ENCODE measurements at regions not wholly inside any gene's neighbourhood (a gene's known extent, or its start where the extent isn't known, plus 50 kb on each side); places are given as distances from the start of the nearest gene placed in this dataset.
A peak's percentile ranks its signal among the peaks of the same experiment; 100 is the strongest.

DNA sequence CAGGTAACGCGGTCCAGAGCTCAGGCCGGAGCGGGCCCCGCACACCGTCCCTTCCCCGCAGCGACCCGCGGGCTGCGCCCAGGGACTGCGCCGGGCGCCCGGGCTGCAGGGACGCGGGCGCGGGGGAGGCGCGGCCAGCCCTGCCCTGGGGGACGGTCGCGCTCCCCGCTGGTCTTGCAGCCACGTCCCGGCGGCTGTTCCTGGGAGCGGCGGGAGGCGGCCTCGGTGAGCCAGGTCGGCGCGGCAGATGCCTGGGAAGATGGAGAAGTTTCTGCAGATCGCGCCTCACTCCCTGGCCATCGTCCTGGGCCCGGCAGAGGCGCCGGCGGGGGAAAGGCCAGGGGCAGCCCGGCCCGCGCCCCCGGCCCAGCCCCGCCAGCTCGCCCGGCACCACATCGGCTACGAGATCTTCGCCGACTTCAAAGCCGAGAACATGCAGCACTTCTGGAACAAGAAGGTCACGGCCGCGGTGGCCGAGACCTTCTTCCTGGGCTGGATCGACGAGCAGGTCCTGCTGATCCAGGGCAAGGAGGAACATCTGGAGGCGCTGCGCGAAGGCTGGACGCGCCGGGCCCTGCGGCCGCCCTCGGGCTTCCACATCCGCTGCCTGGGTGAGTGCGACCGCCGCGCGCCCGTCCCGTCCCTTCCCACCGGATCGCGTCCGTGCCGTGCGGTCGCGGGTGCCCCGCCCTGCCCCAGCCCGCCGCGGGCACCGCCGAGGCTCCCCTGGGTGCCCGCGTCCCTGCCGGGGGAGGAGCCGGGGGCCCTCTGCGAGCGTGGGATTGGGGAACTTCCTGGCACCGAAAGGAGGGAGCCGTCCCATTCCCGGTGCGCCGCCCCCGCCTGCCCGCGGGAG is 107.4 kb upstream of the STOX2 start:
- peaks cover 0 to 46% (median 17%) of the 10 kb centered on the region in 7 donors for H3K27me3 ChIP-seq
- intact Hi-C loops (cut with DNase I): loop anchor here in 1 of 10 donors (5.0 kb wide), 1 partner anchor 75 kb away; no protein-coding TSS in a partner anchor
- WGBS, 2 donors: 0 to 1% methylated on average over 69 to 105 of the region's 105 CpGs

DNA sequence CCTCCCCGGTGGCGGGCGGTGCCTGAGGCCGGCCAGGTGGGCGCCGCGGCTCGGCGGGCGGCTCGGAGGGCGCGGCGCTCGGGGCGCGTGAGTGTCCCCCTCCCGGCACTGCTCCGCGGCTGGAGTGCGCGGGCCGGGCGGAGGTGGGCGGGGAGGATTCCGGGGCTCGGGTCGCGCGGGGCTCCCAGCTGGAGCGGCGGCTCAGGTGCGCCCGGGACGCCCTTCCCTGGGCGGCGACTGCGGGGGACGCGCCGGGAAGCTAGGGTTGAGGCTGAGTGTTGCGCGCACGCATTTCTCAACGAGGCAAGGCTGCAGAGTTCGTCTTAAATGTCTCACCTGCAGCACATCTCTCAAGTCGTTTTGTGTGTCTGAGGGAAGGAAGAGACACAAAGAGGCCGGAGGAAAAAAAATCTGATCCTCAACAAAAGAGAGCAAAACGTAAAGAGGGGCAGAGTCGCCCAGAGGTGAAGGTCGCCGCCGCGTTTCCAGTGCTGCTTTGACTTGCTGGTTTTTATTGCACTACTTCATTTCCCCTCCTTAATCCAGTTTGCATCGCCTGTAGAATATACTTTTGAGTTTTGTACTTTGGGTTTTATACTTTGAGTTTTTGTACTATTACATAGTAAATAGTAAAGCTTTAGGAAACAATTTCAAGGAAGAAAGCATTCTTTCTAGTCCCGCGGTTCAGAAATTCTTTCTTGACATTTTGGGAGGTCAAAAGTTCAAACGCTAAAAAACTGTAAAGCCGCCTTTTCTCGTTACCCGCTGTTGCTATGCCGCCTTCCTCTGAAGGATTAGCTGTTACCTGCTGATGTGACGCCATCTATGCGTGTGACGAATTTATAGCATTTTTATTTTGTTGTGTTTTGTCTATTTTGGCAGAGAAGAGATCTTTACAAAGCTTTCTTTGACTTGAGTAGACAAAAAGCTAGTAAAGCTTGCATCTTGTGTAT is 106.5 kb upstream of the STOX2 start:
- DNase-seq: no peak
- H3K27me3 ChIP-seq: peaks cover 0 to 46% (median 17%) of the 10 kb centered on the region in 7 donors
- 10 to 12% methylated on average over 55 to 65 of the region's 65 CpGs for WGBS, 2 donors
- intact Hi-C loops (cut with DNase I): loop anchor here in 1 of 10 donors (5.0 kb wide), 1 partner anchor 76 kb away; no protein-coding TSS in a partner anchor
- TF ChIP-seq, protein P1, sequence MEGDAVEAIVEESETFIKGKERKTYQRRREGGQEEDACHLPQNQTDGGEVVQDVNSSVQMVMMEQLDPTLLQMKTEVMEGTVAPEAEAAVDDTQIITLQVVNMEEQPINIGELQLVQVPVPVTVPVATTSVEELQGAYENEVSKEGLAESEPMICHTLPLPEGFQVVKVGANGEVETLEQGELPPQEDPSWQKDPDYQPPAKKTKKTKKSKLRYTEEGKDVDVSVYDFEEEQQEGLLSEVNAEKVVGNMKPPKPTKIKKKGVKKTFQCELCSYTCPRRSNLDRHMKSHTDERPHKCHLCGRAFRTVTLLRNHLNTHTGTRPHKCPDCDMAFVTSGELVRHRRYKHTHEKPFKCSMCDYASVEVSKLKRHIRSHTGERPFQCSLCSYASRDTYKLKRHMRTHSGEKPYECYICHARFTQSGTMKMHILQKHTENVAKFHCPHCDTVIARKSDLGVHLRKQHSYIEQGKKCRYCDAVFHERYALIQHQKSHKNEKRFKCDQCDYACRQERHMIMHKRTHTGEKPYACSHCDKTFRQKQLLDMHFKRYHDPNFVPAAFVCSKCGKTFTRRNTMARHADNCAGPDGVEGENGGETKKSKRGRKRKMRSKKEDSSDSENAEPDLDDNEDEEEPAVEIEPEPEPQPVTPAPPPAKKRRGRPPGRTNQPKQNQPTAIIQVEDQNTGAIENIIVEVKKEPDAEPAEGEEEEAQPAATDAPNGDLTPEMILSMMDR (IDR thresholded peaks at IDR 0.05): no peak
- peaks cover 0 to 22% (median 7%) of the 10 kb centered on the region in 11 donors for H3K9me3 ChIP-seq
- peak in 3 of 8 donors; percentile 14 to 48 (median 28) for ATAC-seq
- peaks cover 0 to 33% (median 9%) of the 10 kb centered on the region in 9 donors for H3K4me1 ChIP-seq
- peak overlapping the region in 8 of 10 donors; percentile 57 to 86 (median 82) for H3K27ac ChIP-seq
- no peaks in the 10 kb centered on the region for H3K36me3 ChIP-seq
- peak overlapping the region in 9 of 10 donors; percentile 58 to 77 (median 65) for H3K4me3 ChIP-seq

More for the DNA sequence above, 107.4 kb upstream of the STOX2 start:
- Histone ChIP-seq H3K4me1 (peaks cover 0 to 33% (median 9%) of the 10 kb centered on the region in 9 donors), H3K4me3 (peak overlapping the region; percentile 58 to 77 (median 64)), H3K9me3 (peaks cover 0 to 31% (median 12%) of the 10 kb centered on the region in 11 donors), H3K36me3 (no peaks in the 10 kb centered on the region), H3K27ac (peak overlapping the region; percentile 27 to 86 (median 80))
- DNase-seq (peak in 1 of 2 donors; percentile 47), ATAC-seq (peak; percentile 48 to 80 (median 66))
- TF ChIP-seq, protein P1 (IDR thresholded peaks at IDR 0.05): peak in 1 of 9 donors; percentile 2

DNA sequence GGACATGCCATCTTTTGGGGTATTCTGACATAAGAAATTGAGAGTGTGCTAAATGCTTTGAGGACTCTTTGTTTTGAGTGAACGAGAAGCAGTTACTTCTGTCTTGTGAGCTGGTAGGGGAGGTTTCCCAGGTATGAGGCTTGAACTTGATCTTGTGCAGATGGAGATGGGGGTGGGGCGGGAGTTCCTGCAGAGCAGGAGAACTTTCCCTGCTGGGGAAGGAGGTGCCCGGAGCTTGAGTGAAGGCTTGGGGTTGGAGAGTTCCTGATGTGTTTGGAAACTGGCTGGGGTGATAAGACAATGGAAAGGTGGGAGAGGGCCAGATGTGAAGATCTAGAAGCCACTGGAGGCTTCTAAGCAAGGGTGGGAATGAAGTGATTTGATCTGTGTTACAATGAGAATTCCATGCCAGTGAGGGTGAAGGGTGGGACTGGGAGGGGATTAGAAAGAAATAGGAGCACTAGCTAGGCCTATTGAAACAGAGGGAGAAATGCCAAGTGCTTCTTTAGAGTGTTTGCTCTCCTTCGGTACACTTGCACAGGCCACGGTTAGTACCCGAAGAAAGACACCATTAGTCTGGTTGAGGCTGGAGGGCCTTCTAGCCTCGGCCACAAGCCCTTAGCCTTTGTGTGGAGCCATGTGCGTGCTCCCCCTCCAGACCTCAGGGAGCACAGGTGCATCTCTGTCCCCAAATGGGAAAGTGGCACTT is 103.5 kb upstream of the STOX2 start:
- WGBS, 2 donors: 83 to 87% methylated on average over 8 of the region's 8 CpGs
- TF ChIP-seq, protein P1 (IDR thresholded peaks at IDR 0.05): no peak
- Histone ChIP-seq H3K9me3 (no peaks in the 10 kb centered on the region), H3K27me3 (peaks cover 0 to 46% (median 17%) of the 10 kb centered on the region in 7 donors), H3K4me3 (no peak overlapping the region), H3K36me3 (no peaks in the 10 kb centered on the region), H3K27ac (no peak overlapping the region), H3K4me1 (peaks cover 0 to 35% (median 10%) of the 10 kb centered on the region in 9 donors)
- ATAC-seq: no peak
- DNase-seq: no peak
- intact Hi-C loops (cut with DNase I): loop anchor here in 1 of 10 donors (10.0 kb wide), 1 partner anchor 77 kb away; no protein-coding TSS in a partner anchor

Data from heart right ventricle (tissue), 16 donors.